ENCODE measurements at regions not wholly inside any gene's neighbourhood (a gene's known extent, or its start where the extent isn't known, plus 50 kb on each side); places are given as distances from the start of the nearest gene placed in this dataset.

GRCh38 chr4:180189666-180190065 is 2053.5 kb upstream of the TENM3 start:
- DNase-seq (ENCODE audit: insufficient read length), result no peak
- TF ChIP-seq POLR2A (IDR thresholded peaks at IDR 0.05; ENCODE audit: low read depth, low read length), result no peak
- no peak for TF ChIP-seq TAF1 (IDR thresholded peaks at IDR 0.05; ENCODE audit: borderline replicate concordance, low read depth, low read length)
- no peak for TF ChIP-seq POLR2AphosphoS5 (IDR thresholded peaks at IDR 0.05; ENCODE audit: low read depth, low read length)
- no peak for FAIRE-seq

GRCh38 chr4:180190382-180190781 is 2052.8 kb upstream of the TENM3 start:
- DNase-seq (ENCODE audit: insufficient read length) (no peak), FAIRE-seq (no peak)
- TF ChIP-seq POLR2A (IDR thresholded peaks at IDR 0.05; ENCODE audit: low read depth, low read length), result no peak
- TF ChIP-seq POLR2AphosphoS5 (IDR thresholded peaks at IDR 0.05; ENCODE audit: low read depth, low read length), result no peak
- TF ChIP-seq TAF1 (IDR thresholded peaks at IDR 0.05; ENCODE audit: borderline replicate concordance, low read depth, low read length), result no peak

DNA sequence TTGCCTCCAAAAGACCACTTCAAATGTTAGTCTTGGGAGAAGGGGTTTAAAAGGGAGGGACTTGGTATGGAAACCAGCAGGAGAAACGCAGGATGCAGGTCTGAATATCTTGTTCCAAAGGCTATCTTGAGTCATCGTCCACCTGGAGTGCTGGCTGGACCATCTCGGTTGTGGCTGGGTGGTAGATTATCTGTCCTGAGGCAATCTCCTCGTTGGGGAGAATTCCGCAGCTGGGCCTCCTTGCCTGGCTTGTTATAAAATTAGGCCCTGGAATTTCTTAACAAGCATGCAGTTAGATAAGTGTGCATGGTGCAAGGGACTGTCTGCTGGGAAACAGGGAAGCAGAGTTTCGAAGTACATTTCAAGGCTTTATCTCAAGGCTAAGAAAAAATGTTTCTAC is 2045.7 kb upstream of the TENM3 start:
- DNase-seq (ENCODE audit: insufficient read length), result no peak
- no peak for FAIRE-seq

DNA sequence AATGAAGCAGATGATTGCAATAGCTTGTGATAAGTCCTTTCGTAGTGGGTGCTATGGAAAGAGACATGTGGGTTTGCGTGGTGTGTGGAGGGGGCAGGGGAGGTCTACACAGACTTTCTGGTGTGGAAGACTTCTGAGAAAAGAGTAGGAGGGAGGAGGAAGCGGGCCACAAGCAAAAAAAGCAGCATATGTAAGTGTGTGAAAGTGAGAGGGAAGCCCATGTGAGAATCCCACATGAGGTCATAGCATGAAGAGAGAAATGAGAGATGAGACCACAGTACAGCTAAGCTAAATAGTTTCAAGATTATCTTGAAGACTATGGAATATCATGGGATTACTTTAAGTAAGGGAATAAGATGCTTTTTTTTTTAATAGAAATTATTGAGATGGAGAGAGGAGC is 2039.9 kb upstream of the TENM3 start:
- FAIRE-seq, result no peak
- no peak for DNase-seq (ENCODE audit: insufficient read length)
- no peak for TF ChIP-seq POLR2A (IDR thresholded peaks at IDR 0.05; ENCODE audit: low read depth, low read length)
- no peak for TF ChIP-seq TAF1 (IDR thresholded peaks at IDR 0.05; ENCODE audit: borderline replicate concordance, low read depth, low read length)
- TF ChIP-seq POLR2AphosphoS5 (IDR thresholded peaks at IDR 0.05; ENCODE audit: low read depth, low read length), result no peak

More for the DNA sequence above, 2045.7 kb upstream of the TENM3 start:
- TF ChIP-seq POLR2A (IDR thresholded peaks at IDR 0.05; ENCODE audit: low read depth, low read length) (no peak), TAF1 (IDR thresholded peaks at IDR 0.05; ENCODE audit: borderline replicate concordance, low read depth, low read length) (no peak), POLR2AphosphoS5 (IDR thresholded peaks at IDR 0.05; ENCODE audit: low read depth, low read length) (no peak)

DNA sequence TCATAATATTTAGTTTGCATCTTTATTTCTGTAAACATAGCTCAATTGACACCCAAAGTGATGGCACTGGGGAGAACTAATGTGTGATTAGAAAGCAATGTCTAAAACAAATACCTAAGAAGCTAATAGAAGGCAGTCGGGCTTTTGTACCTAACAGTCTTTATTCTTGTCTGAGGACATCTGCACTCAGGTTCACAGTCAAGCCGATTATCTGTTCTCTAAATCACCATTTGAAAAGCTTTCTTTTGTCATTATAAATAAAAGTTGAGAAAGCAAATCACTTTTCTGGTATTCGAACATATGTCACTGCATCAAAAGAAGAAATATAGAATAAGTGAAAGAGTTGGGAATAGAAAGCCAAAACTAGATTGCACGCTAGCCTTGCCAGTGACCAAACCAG is 2037.9 kb upstream of the TENM3 start:
- DNase-seq (ENCODE audit: insufficient read length) (no peak), FAIRE-seq (no peak)
- TF ChIP-seq POLR2AphosphoS5 (IDR thresholded peaks at IDR 0.05; ENCODE audit: low read depth, low read length) (no peak), POLR2A (IDR thresholded peaks at IDR 0.05; ENCODE audit: low read depth, low read length) (no peak), TAF1 (IDR thresholded peaks at IDR 0.05; ENCODE audit: borderline replicate concordance, low read depth, low read length) (no peak)

GRCh38 chr4:180207921-180208320 is 2035.3 kb upstream of the TENM3 start:
- TF ChIP-seq POLR2A (IDR thresholded peaks at IDR 0.05; ENCODE audit: low read depth, low read length) (no peak), TAF1 (IDR thresholded peaks at IDR 0.05; ENCODE audit: borderline replicate concordance, low read depth, low read length) (no peak), POLR2AphosphoS5 (IDR thresholded peaks at IDR 0.05; ENCODE audit: low read depth, low read length) (no peak)
- DNase-seq (ENCODE audit: insufficient read length) (no peak), FAIRE-seq (no peak)

GRCh38 chr4:180217070-180217469 is 2026.1 kb upstream of the TENM3 start:
- FAIRE-seq, result no peak
- TF ChIP-seq TAF1 (IDR thresholded peaks at IDR 0.05; ENCODE audit: borderline replicate concordance, low read depth, low read length), result no peak
- TF ChIP-seq POLR2AphosphoS5 (IDR thresholded peaks at IDR 0.05; ENCODE audit: low read depth, low read length), result no peak
- TF ChIP-seq POLR2A (IDR thresholded peaks at IDR 0.05; ENCODE audit: low read depth, low read length), result no peak

DNA sequence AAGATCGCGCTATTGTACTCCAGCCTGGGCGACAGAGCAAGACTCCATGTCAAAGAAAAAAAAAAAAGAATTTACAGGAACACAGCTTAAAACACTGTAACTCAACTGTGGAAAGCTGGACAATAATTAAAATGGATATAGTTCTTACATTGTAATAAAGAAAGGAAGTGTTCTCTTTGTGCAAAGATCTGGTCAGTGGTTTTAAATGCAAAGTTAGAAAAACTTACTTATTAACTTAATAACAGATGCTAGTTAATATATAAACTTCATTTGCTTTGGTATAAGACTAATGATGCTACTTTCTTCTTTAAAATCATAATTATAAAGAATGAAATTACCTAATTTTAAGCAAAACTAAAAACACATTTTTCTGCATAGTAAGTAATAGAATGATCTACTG is 2024.1 kb upstream of the TENM3 start:
- TF ChIP-seq POLR2AphosphoS5 (IDR thresholded peaks at IDR 0.05; ENCODE audit: low read depth, low read length) (no peak), TAF1 (IDR thresholded peaks at IDR 0.05; ENCODE audit: borderline replicate concordance, low read depth, low read length) (no peak), POLR2A (IDR thresholded peaks at IDR 0.05; ENCODE audit: low read depth, low read length) (no peak)
- FAIRE-seq, result no peak
- no peak for DNase-seq (ENCODE audit: insufficient read length)

More at GRCh38 chr4:180217070-180217469, 2026.1 kb upstream of the TENM3 start:
- no peak for DNase-seq (ENCODE audit: insufficient read length)

DNA sequence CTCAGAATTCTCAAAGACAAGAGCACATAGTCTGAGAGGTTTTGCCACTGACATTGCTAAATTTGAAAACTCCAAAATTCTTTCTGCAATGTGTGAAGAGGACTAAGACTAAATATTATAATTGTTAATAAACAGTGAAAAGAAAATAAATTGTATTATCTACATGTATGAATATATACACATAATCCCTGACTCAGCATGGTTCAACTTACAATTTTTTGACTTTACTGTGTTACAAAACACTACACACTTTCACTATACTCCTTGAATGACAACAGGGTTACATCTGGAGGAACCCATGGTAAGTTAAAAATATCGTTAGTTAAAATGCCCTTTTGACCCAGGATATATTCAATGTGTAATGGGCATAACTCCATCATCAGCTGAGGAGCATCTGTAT is 2017.2 kb upstream of the TENM3 start:
- FAIRE-seq (no peak), DNase-seq (ENCODE audit: insufficient read length) (no peak)
- TF ChIP-seq TAF1 (IDR thresholded peaks at IDR 0.05; ENCODE audit: borderline replicate concordance, low read depth, low read length), result no peak
- TF ChIP-seq POLR2A (IDR thresholded peaks at IDR 0.05; ENCODE audit: low read depth, low read length), result no peak
- no peak for TF ChIP-seq POLR2AphosphoS5 (IDR thresholded peaks at IDR 0.05; ENCODE audit: low read depth, low read length)

DNA sequence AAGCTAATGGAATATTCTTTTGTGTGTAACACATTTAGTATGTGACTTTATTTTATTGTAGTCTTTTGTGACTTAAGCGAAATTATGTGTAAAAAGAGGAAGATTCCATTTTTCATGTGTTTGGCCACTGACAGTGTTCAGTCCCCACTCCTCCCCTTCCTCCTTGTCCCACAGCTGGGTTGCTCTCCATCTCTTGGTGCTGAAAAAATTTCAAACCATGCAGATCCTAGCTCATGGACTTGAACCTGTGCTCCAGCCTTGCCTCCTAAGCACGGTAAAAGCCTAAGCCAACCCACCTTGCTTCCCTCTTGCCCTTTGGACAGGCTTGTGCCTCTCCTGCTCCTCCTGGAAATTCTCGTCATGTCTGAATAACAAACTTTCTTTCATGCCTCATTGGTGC is 2008.5 kb upstream of the TENM3 start:
- no peak for FAIRE-seq
- DNase-seq (ENCODE audit: insufficient read length), result no peak
- TF ChIP-seq POLR2A (IDR thresholded peaks at IDR 0.05; ENCODE audit: low read depth, low read length), result no peak
- TF ChIP-seq POLR2AphosphoS5 (IDR thresholded peaks at IDR 0.05; ENCODE audit: low read depth, low read length), result no peak
- TF ChIP-seq TAF1 (IDR thresholded peaks at IDR 0.05; ENCODE audit: borderline replicate concordance, low read depth, low read length), result no peak

- DNase-seq (ENCODE audit: insufficient read length), result no peak
- TF ChIP-seq POLR2AphosphoS5 (IDR thresholded peaks at IDR 0.05; ENCODE audit: low read depth, low read length) (no peak), POLR2A (IDR thresholded peaks at IDR 0.05; ENCODE audit: low read depth, low read length) (no peak), TAF1 (IDR thresholded peaks at IDR 0.05; ENCODE audit: borderline replicate concordance, low read depth, low read length) (no peak)
- FAIRE-seq, result no peak
Observed at GRCh38 chr4:180240670-180241069, 2002.5 kb upstream of the TENM3 start.

GRCh38 chr4:180253419-180253818 is 1989.8 kb upstream of the TENM3 start:
- TF ChIP-seq POLR2AphosphoS5 (IDR thresholded peaks at IDR 0.05; ENCODE audit: low read depth, low read length) (no peak), POLR2A (IDR thresholded peaks at IDR 0.05; ENCODE audit: low read depth, low read length) (no peak)
- FAIRE-seq (no peak), DNase-seq (ENCODE audit: insufficient read length) (no peak)

- FAIRE-seq (no peak), DNase-seq (ENCODE audit: insufficient read length) (no peak)
- TF ChIP-seq POLR2AphosphoS5 (IDR thresholded peaks at IDR 0.05; ENCODE audit: low read depth, low read length) (no peak), TAF1 (IDR thresholded peaks at IDR 0.05; ENCODE audit: borderline replicate concordance, low read depth, low read length) (no peak), POLR2A (IDR thresholded peaks at IDR 0.05; ENCODE audit: low read depth, low read length) (no peak)
Observed at GRCh38 chr4:180261346-180261745, 1981.9 kb upstream of the TENM3 start.
